SK-N-SH (cell line): ENCODE measurements at regions not wholly inside any gene's neighbourhood (a gene's known extent, or its start where the extent isn't known, plus 50 kb on each side); places are given as distances from the start of the nearest gene placed in this dataset.
"Not testable (repeated sequence)": the region's sequence is repeated elsewhere in the genome, so short reads cannot be mapped to it uniquely, and the experiment has no call there.

Experiments used
- CTCF ChIA-PET: fragments of 300-600, 350-600 bp; formaldehyde crosslinking; extraction: SDS; loops from one replicate; lab custom pipeline; 2021; lab: Yijun Ruan, JAX
- POLR2A ChIA-PET: fragments of 350-600 bp; sonication (Branson Sonifier 250); formaldehyde crosslinking; extraction: SDS; loops from one replicate; lab custom pipeline; 2020; ENCODE audit warnings: antibody characterized with exemption, inconsistent platforms; lab: Yijun Ruan, JAX
- DNase-seq: peaks from one replicate; pipeline ENCODE4 v3.0.0; 2012
- H2AFZ ChIP-seq: fragments of 200-600 bp; sonication (generic); 2 replicates; pipeline ENCODE4 v1.8.1; 2016; ENCODE audit warnings: antibody characterized with exemption, mild to moderate bottlenecking, low read depth
- H3F3A ChIP-seq: fragments of 200-600 bp; sonication (generic); replicated peaks from 2 replicates; pipeline ENCODE3; 2016; ENCODE audit warnings: antibody characterized with exemption, mild to moderate bottlenecking; ENCODE audit not compliant: insufficient read depth
- H3K27ac ChIP-seq, 2 experiments: fragments of 200-500 bp in 1 of 2; fragments of 200-600 bp in 1 of 2; sonication (Bioruptor generic) in 1 of 2; sonication (generic), shearing (Covaris generic) in 1 of 2; 2 replicates each; pipeline versions ENCODE4 v1.5.1 to v1.6.1; 2014 to 2016; ENCODE audit warnings: low read depth in 2 of 2, inconsistent platforms in 1 of 2, low read length in 1 of 2, mild to moderate bottlenecking in 1 of 2, mixed read lengths in 1 of 2
- H3K27me3 ChIP-seq: fragments of 200-600 bp; sonication (generic), shearing (Covaris generic); 2 replicates; pipeline ENCODE4 v1.6.1; 2016; ENCODE audit warnings: mixed run types; ENCODE audit not compliant: insufficient read depth
- H3K36me3 ChIP-seq, 2 experiments: fragments of 200-500 bp in 1 of 2; fragments of 200-600 bp in 1 of 2; sonication (Bioruptor generic) in 1 of 2; sonication (generic) in 1 of 2; replicated peaks in 1 of 2; 2 replicates each; pipeline versions ENCODE3 to v1.5.1; 2014 to 2016; ENCODE audit warnings: low read length in 1 of 2, mild to moderate bottlenecking in 1 of 2; ENCODE audit not compliant: insufficient read depth in 2 of 2, control insufficient read depth in 1 of 2
- H3K4me1 ChIP-seq, 2 experiments: fragments of 200-500 bp in 1 of 2; fragments of 200-600 bp in 1 of 2; sonication (Bioruptor generic) in 1 of 2; sonication (generic), shearing (Covaris generic) in 1 of 2; 2 replicates each; pipeline versions ENCODE4 v1.5.1 to v1.6.1; 2014 to 2016; ENCODE audit warnings: low read depth in 1 of 2, low read length in 1 of 2, mixed run types in 1 of 2; ENCODE audit not compliant: insufficient read depth in 2 of 2, control insufficient read depth in 1 of 2
- H3K4me2 ChIP-seq: fragments of 200-600 bp; sonication (generic), shearing (Covaris generic); 2 replicates; pipeline ENCODE4 v1.6.1; 2017; ENCODE audit warnings: mixed run types
- H3K4me3 ChIP-seq, 2 experiments: fragments of 200-500 bp in 1 of 2; fragments of 200-600 bp in 1 of 2; sonication (Bioruptor generic) in 1 of 2; sonication (generic), shearing (Covaris generic) in 1 of 2; 2 replicates each; pipeline versions ENCODE4 v1.5.1 to v1.8.1; 2014 to 2016; ENCODE audit warnings: low read depth in 2 of 2, inconsistent platforms in 1 of 2, low read length in 1 of 2, mild to moderate bottlenecking in 1 of 2, mixed read lengths in 1 of 2, moderate library complexity in 1 of 2
- H3K79me2 ChIP-seq: fragments of 200-600 bp; sonication (generic); 2 replicates; pipeline ENCODE4 v1.8.1; 2017; ENCODE audit warnings: mild to moderate bottlenecking; ENCODE audit not compliant: insufficient read depth
- H3K9ac ChIP-seq: fragments of 200-600 bp; sonication (generic); 2 replicates; pipeline ENCODE4 v1.6.1; 2017; ENCODE audit warnings: mixed run types
- H3K9me2 ChIP-seq: fragments of 200-600 bp; sonication (generic); 2 replicates; pipeline ENCODE4 v1.6.1; 2017; ENCODE audit warnings: mixed run types
- H3K9me3 ChIP-seq: fragments of 200-600 bp; sonication (generic); 2 replicates; pipeline ENCODE4 v1.6.1; 2017; ENCODE audit warnings: mixed run types, mild to moderate bottlenecking, moderate library complexity
- H4K20me1 ChIP-seq: fragments of 200-600 bp; sonication (generic); 2 replicates; pipeline ENCODE4 v1.6.1; 2017; ENCODE audit warnings: mild to moderate bottlenecking, mixed run types; ENCODE audit not compliant: insufficient read depth
- WGBS: methylation state at CpG from one replicate; pipeline ENCODE4 v1.1.6; 2017; ENCODE audit warnings: low lambda C conversion rate; 5-methylcytosine and 5-hydroxymethylcytosine counted together

DNA sequence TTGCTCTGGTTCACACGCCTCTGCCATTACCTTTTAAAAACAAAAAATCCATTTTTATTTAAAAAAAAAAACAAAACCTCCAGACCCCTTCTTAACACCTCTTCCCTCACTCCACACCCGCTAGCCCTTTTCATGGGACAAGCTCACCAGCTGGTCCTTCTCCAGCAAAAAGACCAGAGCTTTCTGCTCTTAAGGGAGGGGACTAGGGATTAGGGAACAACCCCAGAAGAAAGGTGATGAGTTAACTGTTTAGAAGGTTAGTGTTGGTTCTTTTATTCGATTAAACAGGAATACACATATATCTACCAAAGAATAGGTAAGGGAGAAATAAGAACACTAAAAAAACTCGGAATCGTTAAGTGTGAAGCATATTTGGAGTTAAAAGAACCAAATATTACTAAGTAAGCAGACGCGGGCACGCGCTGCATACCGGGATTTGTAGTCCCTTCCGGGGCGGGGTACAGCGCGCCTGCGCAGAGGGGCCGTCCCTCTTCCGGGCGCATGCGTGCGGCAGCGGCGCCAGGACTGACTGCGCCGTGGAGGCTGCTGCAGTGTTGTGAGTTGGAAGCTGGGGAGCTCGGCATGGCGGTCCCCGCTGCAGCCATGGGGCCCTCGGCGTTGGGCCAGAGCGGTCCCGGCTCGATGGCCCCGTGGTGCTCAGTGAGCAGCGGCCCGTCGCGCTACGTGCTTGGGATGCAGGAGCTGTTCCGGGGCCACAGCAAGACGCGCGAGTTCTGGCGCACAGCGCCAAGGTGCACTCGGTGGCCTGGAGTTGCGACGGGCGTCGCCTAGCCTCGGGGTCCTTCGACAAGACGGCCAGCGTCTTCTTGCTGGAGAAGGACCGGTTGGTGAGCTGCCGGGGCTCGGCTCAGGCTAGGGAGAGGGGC lies 92.6 kb upstream of the FAM153A start:
- H3K36me3 ChIP-seq, H3K27me3 ChIP-seq, H3K79me2 ChIP-seq, POLR2A ChIA-PET, H3K4me2 ChIP-seq, H3F3A ChIP-seq, H3K27ac ChIP-seq, H3K4me1 ChIP-seq, H4K20me1 ChIP-seq, DNase-seq, H3K9me3 ChIP-seq, H3K9ac ChIP-seq, CTCF ChIA-PET, H2AFZ ChIP-seq, H3K9me2 ChIP-seq: not testable (repeated sequence)
- WGBS = 0% methylated on average over 2 of the region's 56 CpGs
- H3K4me3 ChIP-seq = peak overlapping the region in 1 of 2 experiments; percentile 43; a peak in 2 of 4 replicates

- POLR2A ChIA-PET, H3K9ac ChIP-seq, H4K20me1 ChIP-seq, H3K4me2 ChIP-seq, H3K4me3 ChIP-seq, H3F3A ChIP-seq, H3K9me3 ChIP-seq, H3K36me3 ChIP-seq, H3K4me1 ChIP-seq, H3K9me2 ChIP-seq, H3K27ac ChIP-seq, H2AFZ ChIP-seq, H3K79me2 ChIP-seq, DNase-seq, CTCF ChIA-PET, H3K27me3 ChIP-seq: not testable (repeated sequence)
- whole genome bisulfite sequencing = 35% methylated on average over 4 of the region's 18 CpGs
Measured at GRCh38 chr5:177863822-177864446, 81.2 kb upstream of the FAM153A start.

- H3K9me3 ChIP-seq, POLR2A ChIA-PET, H3K27me3 ChIP-seq, H2AFZ ChIP-seq, H3F3A ChIP-seq, H3K9ac ChIP-seq, H3K4me1 ChIP-seq, H3K79me2 ChIP-seq, H3K9me2 ChIP-seq, H3K27ac ChIP-seq, H3K36me3 ChIP-seq, H3K4me3 ChIP-seq, H4K20me1 ChIP-seq, H3K4me2 ChIP-seq, DNase-seq, CTCF ChIA-PET: not testable (repeated sequence)
- 17% methylated on average over 7 of the region's 8 CpGs for WGBS
Measured at GRCh38 chr5:177857642-177858200, 75.0 kb upstream of the FAM153A start.

DNA sequence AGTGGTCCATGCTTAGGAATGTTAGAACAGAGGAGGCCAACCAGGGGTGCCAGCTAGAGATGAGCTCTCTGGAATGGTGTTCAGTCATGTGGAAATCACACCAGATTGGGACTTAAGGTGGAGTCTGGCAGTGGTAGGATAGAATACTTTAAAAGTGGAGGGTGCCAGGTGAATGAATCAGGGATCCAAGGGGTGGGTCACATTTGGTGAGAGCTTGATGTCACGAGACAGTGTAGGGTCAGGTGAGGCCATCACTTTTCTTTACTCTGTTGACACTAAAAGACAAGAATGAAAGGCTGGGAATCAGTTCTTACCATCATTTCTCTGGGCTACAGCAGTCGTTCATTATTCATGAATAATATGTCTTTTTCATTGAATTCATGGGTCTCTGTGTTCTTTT lies 73.8 kb upstream of the FAM153A start:
- H2AFZ ChIP-seq, POLR2A ChIA-PET, CTCF ChIA-PET, H3K9me3 ChIP-seq, DNase-seq, H3K4me2 ChIP-seq, H3K36me3 ChIP-seq, H4K20me1 ChIP-seq, H3F3A ChIP-seq, H3K27ac ChIP-seq, H3K4me1 ChIP-seq, H3K4me3 ChIP-seq, H3K27me3 ChIP-seq, H3K9ac ChIP-seq, H3K9me2 ChIP-seq, H3K79me2 ChIP-seq: not testable (repeated sequence)
- 4% methylated on average over 2 of the region's 2 CpGs for WGBS

DNA sequence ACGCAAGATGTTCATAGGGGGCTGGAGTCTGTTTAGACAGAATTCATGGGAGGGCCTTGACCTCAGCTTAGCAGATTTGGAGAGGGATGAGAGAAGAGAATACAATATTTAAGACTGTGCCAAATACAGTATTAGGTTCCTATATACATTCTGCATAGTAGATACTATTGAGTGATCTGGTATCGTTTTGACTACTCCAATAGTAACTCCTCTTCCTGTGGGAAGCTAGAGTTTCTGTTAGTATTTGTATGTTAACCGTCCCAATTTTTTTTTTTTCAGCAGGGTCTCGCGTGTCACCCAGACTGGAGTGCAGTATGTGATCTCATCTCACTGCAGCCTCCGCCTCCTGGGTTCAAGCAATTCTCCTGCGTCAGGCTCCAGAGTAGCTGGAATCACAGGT lies 65.2 kb upstream of the FAM153A start:
- H3K9me3 ChIP-seq, H3K9me2 ChIP-seq, H3K4me3 ChIP-seq, H3K79me2 ChIP-seq, H3K27ac ChIP-seq, POLR2A ChIA-PET, CTCF ChIA-PET, H2AFZ ChIP-seq, H3F3A ChIP-seq, DNase-seq, H4K20me1 ChIP-seq, H3K9ac ChIP-seq, H3K4me2 ChIP-seq, H3K36me3 ChIP-seq, H3K27me3 ChIP-seq, H3K4me1 ChIP-seq: not testable (repeated sequence)
- 47% methylated on average over 6 of the region's 7 CpGs for WGBS

DNA sequence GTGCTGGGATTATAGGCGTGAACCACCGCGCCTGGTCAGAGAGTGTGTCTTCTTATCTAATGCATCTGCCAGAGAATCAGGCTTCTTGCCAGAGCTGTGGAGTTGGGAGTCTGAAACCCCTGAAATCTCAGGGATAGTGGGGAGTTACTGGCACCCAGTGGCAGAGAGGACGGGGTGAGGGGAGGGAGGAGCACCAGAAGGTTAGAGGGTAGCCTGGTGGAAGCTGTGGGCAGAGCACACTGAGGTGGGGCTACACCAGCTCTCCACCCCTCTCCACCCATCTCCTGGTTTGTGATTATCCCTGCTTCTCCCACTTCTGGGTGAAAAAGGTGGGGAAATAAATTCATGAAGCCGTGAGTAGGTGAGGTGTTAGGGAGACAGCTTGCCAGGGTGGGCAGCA lies 63.9 kb upstream of the FAM153A start:
- H3K9me2 ChIP-seq, H3K9ac ChIP-seq, H3K4me2 ChIP-seq, H3K4me1 ChIP-seq, H3K4me3 ChIP-seq, H3K36me3 ChIP-seq, CTCF ChIA-PET, H3K9me3 ChIP-seq, H3F3A ChIP-seq, H3K27ac ChIP-seq, POLR2A ChIA-PET, H4K20me1 ChIP-seq, H3K79me2 ChIP-seq, H2AFZ ChIP-seq, H3K27me3 ChIP-seq, DNase-seq: not testable (repeated sequence)
- 5% methylated on average over 2 of the region's 5 CpGs for WGBS
